Activated CD4-positive, alpha-beta T cell treated with anti-CD3 and anti-CD28 coated beads, Interleukin-2, amount 10 ng/mL, durations not matched to agents 7 days and 5 days (primary cell): ENCODE measurements at regions not wholly inside any gene's neighbourhood (a gene's known extent, or its start where the extent isn't known, plus 50 kb on each side); places are given as distances from the start of the nearest gene placed in this dataset.

ENCODE experiments used
- CTCF ChIA-PET: fragments of 350-600 bp; sonication (Branson Sonifier 250); formaldehyde crosslinking; loops from one replicate; lab custom pipeline; 2021; ENCODE audit warnings: antibody characterized with exemption; lab: Charles Lee
- POLR2A ChIA-PET: fragments of 350-600 bp; sonication (Branson Sonifier 250); formaldehyde crosslinking; loops from one replicate; lab custom pipeline; 2021; ENCODE audit warnings: antibody characterized with exemption; lab: Charles Lee
- DNase-seq: peaks from one replicate; pipeline ENCODE4 v3.0.0-alpha.2; 2020
- H3K27ac Mint-ChIP-seq: one replicate; pipeline ENCODE4 v1.8.0; 2021; ENCODE audit warnings: mild to moderate bottlenecking, moderate library complexity, mixed read lengths
- H3K27me3 Mint-ChIP-seq: one replicate; pipeline ENCODE4 v1.8.0; 2021; ENCODE audit warnings: mixed read lengths
- H3K36me3 Mint-ChIP-seq: one replicate; pipeline ENCODE4 v1.8.0; 2021; ENCODE audit warnings: low read depth, mixed read lengths
- H3K4me1 Mint-ChIP-seq: one replicate; pipeline ENCODE4 v1.8.0; 2021; ENCODE audit warnings: mixed read lengths
- H3K4me3 Mint-ChIP-seq: one replicate; pipeline ENCODE4 v1.8.0; 2021; ENCODE audit warnings: mild to moderate bottlenecking, moderate library complexity, mixed read lengths
- H3K9me3 Mint-ChIP-seq: one replicate; pipeline ENCODE4 v1.8.0; 2021; ENCODE audit warnings: mixed read lengths

DNA sequence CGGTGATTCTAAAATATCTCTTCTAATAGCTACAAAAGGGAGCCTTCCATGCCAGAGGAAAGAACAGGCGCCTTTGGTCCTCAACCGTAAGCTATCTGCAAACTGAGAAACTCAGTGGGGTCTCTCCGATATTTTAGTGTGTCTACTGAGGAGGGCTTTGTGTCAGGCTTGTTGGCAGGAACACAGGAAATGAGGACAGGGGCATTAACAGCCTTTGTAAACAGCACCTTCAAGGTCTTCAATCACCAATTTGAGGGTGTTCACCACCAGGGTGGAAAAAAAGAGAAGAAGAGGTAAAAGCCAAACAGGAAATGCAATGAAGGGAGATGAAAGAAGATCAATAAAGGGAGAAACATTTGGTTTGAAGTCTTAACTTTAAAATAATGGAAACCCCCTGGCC lies 580.1 kb upstream of the SALL1 start:
- CTCF ChIA-PET: no interaction called here
- Mint-ChIP-seq H3K9me3 (peaks cover 2% of the 10 kb centered on the region), H3K4me1 (no peaks in the 10 kb centered on the region), H3K36me3 (no peaks in the 10 kb centered on the region), H3K27ac (no peak overlapping the region), H3K27me3 (no peaks in the 10 kb centered on the region), H3K4me3 (no peak overlapping the region)
- no peak for DNase-seq
- POLR2A ChIA-PET: no interaction called here

DNA sequence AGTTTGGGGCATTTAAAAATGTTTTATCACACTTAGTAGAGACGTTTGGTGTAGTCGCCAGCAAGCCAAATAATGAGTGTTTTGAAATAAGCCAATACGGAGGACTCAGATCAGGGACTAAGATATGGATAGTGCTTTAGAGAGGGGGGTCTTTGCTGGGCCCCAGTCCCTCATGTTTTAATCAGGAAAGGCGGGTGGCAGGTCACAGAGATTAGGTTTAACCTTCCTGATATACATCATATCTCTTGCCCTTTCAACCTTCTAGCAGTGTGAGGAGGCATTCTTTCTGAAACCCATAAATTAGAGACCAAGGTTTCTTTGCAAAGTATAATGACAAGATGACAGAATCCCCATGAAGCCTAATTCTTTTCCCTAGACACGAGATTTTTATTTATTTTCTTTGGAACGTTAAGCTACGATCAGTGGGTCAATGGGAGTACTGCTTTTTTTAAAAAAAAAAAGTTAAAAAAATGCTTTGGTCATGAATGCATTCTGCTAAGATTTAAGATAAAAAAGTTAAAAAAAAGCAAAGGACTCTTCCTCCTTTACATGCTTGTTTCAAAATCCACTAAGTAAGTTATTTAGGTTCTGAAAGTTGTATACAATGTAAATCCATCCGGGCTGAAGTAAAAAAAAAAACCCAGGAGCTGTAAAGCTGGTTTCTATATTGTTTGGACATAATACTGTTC lies 572.1 kb upstream of the SALL1 start:
- no peaks in the 10 kb centered on the region for H3K36me3 Mint-ChIP-seq
- peaks cover 3% of the 10 kb centered on the region for H3K9me3 Mint-ChIP-seq
- no peaks in the 10 kb centered on the region for H3K4me1 Mint-ChIP-seq
- H3K27ac Mint-ChIP-seq: no peak overlapping the region
- DNase-seq: no peak
- H3K27me3 Mint-ChIP-seq: no peaks in the 10 kb centered on the region
- POLR2A ChIA-PET: no interaction called here
- no peak overlapping the region for H3K4me3 Mint-ChIP-seq
- CTCF ChIA-PET: no interaction called here

DNA sequence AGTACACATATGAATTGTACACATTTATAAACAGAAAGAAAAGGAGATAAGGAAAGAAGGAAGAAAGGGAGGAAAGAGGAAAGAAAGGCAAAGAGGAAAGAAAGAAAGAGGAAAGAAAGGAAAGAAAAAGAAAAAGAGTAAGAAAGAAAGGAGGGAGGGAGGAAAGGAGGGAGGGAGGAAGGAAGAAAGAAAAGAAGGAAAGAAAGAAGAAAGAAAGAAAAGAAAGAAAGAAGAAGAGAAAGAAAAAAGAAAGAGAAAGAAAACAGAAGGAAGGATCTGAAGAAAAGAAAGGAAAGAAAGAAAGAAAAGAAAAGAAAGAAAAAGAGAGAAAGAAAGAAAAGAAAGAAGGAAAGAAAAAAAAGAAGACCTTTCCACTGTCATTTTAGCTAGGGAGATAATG lies 571.4 kb upstream of the SALL1 start:
- no peaks in the 10 kb centered on the region for H3K36me3 Mint-ChIP-seq
- no peaks in the 10 kb centered on the region for H3K4me1 Mint-ChIP-seq
- ChIA-PET POLR2A (no interaction called here), CTCF (no interaction called here)
- H3K27me3 Mint-ChIP-seq: no peaks in the 10 kb centered on the region
- H3K27ac Mint-ChIP-seq: no peak overlapping the region
- H3K4me3 Mint-ChIP-seq: no peak overlapping the region
- peaks cover 3% of the 10 kb centered on the region for H3K9me3 Mint-ChIP-seq
- no peak for DNase-seq

DNA sequence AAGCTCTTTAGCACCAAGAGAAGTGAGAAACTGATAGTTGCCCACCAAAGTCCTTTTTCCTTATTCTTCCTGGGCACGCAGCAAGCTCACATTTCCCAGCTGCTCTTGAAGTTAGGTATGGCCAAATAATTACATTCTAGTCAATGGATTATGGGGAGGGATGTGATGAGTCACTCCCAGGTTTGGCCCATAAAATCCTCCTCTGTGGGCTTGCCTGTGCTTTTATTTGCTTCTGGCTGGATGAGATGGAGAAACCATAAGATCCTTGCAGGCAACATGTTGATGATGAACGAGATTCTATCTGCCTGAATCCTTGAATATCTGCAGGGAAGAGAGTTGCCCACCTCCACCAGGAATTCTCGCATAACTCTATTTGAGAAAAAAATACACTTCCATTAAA lies 568.3 kb upstream of the SALL1 start:
- H3K4me1 Mint-ChIP-seq: no peaks in the 10 kb centered on the region
- H3K36me3 Mint-ChIP-seq: no peaks in the 10 kb centered on the region
- ChIA-PET POLR2A (no interaction called here), CTCF (interaction anchor here (1.3 kb wide), 1 partner anchor 9 kb away, joined by 4 read pairs; no protein-coding TSS in a partner anchor)
- DNase-seq: no peak
- H3K4me3 Mint-ChIP-seq: no peak overlapping the region
- H3K27ac Mint-ChIP-seq: no peak overlapping the region
- H3K27me3 Mint-ChIP-seq: no peaks in the 10 kb centered on the region
- no peaks in the 10 kb centered on the region for H3K9me3 Mint-ChIP-seq

DNA sequence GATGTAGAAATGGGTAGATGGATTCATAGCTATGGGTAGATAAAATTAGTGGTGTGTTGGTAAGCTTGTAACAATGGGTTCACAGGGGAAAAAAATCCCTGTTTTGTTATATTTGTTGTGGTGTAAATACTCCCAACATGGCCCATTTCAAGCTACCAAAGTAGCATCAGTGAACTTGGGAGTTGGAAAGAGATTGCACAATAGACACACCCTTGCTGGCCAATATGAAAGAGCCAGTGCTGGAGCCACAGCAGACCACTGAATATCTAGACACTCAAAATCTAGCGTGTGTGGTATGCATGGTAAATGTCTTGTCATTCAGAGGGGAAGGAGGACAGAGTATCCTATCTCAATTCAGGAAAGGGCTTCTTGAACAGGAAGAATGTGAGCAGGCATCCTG lies 565.1 kb upstream of the SALL1 start:
- Mint-ChIP-seq H3K4me1 (no peaks in the 10 kb centered on the region), H3K27ac (no peak overlapping the region), H3K4me3 (no peak overlapping the region), H3K36me3 (no peaks in the 10 kb centered on the region), H3K9me3 (peaks cover 5% of the 10 kb centered on the region), H3K27me3 (no peaks in the 10 kb centered on the region)
- no peak for DNase-seq
- ChIA-PET CTCF (no interaction called here), POLR2A (interaction anchor here (0.6 kb wide), 1 partner anchor 1745 kb away, joined by 3 read pairs; no protein-coding TSS in a partner anchor)

DNA sequence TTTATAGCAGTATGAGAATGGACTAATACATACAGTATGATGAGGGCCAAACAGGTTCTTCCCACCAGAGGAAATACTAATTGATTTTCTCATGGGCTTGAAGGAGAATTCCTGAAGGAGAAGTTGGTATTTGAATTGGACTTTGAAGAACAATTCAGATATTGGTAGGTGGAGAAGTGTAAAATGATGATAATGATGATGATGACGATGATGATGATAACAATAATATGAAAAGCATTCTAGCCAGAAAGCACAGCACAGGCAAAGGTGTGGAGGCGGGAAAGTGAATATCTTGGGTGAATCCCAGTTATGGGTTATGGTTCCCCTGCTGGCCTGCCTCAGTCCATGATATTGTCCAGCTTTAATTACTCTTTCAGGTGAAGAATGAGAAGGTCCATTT lies 562.4 kb upstream of the SALL1 start:
- no peak overlapping the region for H3K27ac Mint-ChIP-seq
- no peaks in the 10 kb centered on the region for H3K4me1 Mint-ChIP-seq
- CTCF ChIA-PET: no interaction called here
- POLR2A ChIA-PET: no interaction called here
- H3K4me3 Mint-ChIP-seq: no peak overlapping the region
- H3K27me3 Mint-ChIP-seq: no peaks in the 10 kb centered on the region
- no peak for DNase-seq
- H3K36me3 Mint-ChIP-seq: no peaks in the 10 kb centered on the region
- peaks cover 5% of the 10 kb centered on the region for H3K9me3 Mint-ChIP-seq

DNA sequence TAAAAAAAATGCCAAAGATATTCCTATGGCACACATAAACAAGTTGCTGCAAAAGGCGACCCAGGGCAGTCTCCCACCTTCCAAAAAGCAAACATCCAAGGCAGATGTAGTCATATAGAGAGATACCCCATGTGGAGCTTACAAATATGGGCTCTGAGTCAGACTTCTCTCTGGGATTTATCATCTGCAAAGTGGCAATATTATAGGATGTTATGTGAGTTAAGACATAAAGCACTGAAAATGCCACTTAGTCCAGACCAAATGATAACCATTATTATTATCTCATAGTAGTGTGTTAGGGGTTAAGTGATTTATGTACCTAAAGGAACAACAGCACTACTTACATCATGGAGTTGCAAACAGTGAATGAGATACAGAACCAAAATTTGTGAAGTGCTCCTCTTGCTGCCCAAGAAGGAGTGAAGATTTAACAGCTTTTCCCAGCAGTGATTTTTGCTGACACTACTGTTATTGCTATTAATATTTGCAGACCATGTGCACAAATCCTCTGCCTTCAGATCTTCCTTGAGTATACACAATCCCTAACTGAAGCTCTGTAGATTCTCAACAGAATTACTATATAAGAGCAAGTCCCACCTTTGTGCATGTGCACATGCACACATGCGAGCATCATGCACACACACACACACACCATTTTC lies 560.0 kb upstream of the SALL1 start:
- H3K27me3 Mint-ChIP-seq: no peaks in the 10 kb centered on the region
- H3K4me3 Mint-ChIP-seq: no peak overlapping the region
- DNase-seq: no peak
- H3K36me3 Mint-ChIP-seq: no peaks in the 10 kb centered on the region
- ChIA-PET POLR2A (no interaction called here), CTCF (interaction anchor here (1.4 kb wide), 1 partner anchor 9 kb away, joined by 4 read pairs; no protein-coding TSS in a partner anchor)
- peaks cover 8% of the 10 kb centered on the region for H3K9me3 Mint-ChIP-seq
- no peaks in the 10 kb centered on the region for H3K4me1 Mint-ChIP-seq
- H3K27ac Mint-ChIP-seq: no peak overlapping the region

DNA sequence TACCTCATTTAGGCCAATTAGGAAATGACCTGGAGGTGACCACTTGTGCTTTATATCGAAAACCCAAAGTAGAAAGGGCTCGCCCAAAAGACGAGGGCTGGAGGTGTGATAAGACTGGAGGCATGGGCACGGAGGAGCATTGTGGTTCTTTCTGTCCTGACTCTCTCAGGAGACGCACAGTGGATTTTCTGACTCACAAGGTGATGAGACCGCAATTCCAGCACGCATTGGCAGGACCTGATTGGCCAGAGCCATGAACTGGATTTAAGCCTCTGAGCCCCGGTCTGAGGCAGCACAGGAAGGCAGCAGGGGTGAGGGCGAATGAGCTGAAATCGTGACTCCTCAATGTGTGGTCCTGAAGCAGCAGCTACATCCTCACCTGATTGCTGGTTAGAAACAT lies 559.1 kb upstream of the SALL1 start:
- Mint-ChIP-seq H3K4me3 (no peak overlapping the region), H3K27ac (no peak overlapping the region), H3K9me3 (peaks cover 8% of the 10 kb centered on the region), H3K4me1 (no peaks in the 10 kb centered on the region), H3K27me3 (no peaks in the 10 kb centered on the region), H3K36me3 (no peaks in the 10 kb centered on the region)
- ChIA-PET CTCF (interaction anchor here (1.4 kb wide), 1 partner anchor 10 kb away, joined by 4 read pairs; no protein-coding TSS in a partner anchor), POLR2A (no interaction called here)
- no peak for DNase-seq

DNA sequence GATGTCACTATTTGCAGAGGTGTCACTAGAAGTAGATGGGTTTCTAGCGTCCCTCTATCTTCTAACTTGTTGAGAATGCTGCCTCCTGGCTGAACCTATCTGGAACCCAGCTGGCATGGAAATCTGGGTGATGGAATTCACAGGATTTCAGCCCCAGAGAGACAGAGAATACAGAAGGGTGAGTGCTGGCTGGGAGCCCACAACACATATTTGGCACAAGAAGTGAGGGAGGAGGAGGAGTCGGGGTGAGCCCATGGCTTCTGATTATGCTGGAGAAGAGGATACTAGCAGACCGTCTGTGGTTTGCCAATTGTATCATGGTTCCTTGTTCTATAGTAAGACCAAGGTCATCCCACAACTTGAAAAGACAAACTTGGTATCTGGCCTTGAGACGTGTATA lies 557.8 kb upstream of the SALL1 start:
- no peak overlapping the region for H3K4me3 Mint-ChIP-seq
- CTCF ChIA-PET: no interaction called here
- H3K4me1 Mint-ChIP-seq: no peaks in the 10 kb centered on the region
- H3K27ac Mint-ChIP-seq: no peak overlapping the region
- POLR2A ChIA-PET: no interaction called here
- H3K9me3 Mint-ChIP-seq: peaks cover 14% of the 10 kb centered on the region
- no peak for DNase-seq
- no peaks in the 10 kb centered on the region for H3K27me3 Mint-ChIP-seq
- no peaks in the 10 kb centered on the region for H3K36me3 Mint-ChIP-seq

DNA sequence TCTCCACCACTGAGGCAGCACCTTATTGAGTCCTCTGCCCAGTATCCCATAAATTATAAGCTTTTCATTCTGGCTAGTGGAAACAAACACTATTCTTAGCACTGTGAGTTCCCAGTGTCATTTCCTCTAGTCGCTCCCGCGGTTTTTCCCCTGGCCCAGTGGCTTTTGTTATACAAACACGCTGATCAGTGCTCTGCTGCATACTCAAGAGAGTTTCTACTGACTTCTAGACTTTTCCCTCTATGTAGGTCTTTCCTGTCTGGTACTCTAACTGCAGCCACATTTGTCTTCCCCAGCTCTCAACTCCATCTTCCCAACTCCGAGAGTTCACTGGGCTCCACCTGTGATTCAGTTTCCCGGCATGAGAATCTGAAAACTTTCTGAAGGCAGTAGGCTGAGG lies 556.6 kb upstream of the SALL1 start:
- CTCF ChIA-PET: no interaction called here
- H3K36me3 Mint-ChIP-seq: no peaks in the 10 kb centered on the region
- no peak overlapping the region for H3K27ac Mint-ChIP-seq

DNA sequence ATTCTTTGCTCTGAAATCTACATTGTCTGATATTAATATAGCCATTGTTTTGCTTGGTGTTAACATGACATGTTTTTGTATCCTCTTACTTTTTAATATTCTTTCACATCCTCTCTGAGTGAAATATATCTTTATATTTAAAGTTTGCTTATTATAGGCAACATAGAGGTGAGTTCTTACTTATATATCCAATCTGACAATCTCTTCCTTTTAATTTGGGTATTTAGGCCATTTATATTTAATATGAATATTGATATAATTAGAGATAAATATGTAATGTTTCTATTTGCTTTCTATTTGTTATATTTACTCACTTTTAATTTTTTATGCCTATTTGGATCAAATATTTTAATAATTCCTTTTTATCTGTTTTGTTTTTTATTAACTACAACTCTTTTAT lies 554.1 kb upstream of the SALL1 start:
- Mint-ChIP-seq H3K4me3 (no peak overlapping the region), H3K9me3 (peaks cover 14% of the 10 kb centered on the region), H3K27me3 (no peaks in the 10 kb centered on the region), H3K36me3 (no peaks in the 10 kb centered on the region), H3K4me1 (no peaks in the 10 kb centered on the region), H3K27ac (no peak overlapping the region)
- ChIA-PET CTCF (no interaction called here), POLR2A (no interaction called here)
- DNase-seq: no peak

More for the DNA sequence above, 556.6 kb upstream of the SALL1 start:
- POLR2A ChIA-PET: no interaction called here
- H3K27me3 Mint-ChIP-seq: no peaks in the 10 kb centered on the region
- no peaks in the 10 kb centered on the region for H3K4me1 Mint-ChIP-seq
- no peak for DNase-seq
- no peak overlapping the region for H3K4me3 Mint-ChIP-seq
- peaks cover 14% of the 10 kb centered on the region for H3K9me3 Mint-ChIP-seq

DNA sequence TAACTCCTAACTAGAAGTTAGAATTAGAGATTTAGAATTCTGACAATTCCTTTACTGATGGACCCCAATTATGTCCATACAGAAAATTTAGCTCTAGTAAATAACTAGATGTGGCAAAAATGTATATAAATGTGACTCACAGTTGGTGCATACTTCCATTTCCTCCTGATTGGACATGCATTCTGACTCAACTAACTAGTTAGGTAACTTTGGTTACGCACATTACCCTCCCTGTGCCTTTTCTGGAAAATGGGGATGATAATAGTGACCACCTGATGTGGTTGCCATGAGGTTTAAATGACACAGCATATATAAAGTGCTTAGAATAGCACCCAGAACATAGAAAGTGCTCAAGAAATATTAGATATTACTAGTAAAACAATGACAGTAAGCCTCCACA lies 550.0 kb upstream of the SALL1 start:
- POLR2A ChIA-PET: no interaction called here
- CTCF ChIA-PET: no interaction called here
- Mint-ChIP-seq H3K27ac (no peak overlapping the region), H3K9me3 (peaks cover 10% of the 10 kb centered on the region), H3K36me3 (no peaks in the 10 kb centered on the region), H3K4me1 (no peaks in the 10 kb centered on the region), H3K4me3 (no peak overlapping the region), H3K27me3 (no peaks in the 10 kb centered on the region)
- no peak for DNase-seq

DNA sequence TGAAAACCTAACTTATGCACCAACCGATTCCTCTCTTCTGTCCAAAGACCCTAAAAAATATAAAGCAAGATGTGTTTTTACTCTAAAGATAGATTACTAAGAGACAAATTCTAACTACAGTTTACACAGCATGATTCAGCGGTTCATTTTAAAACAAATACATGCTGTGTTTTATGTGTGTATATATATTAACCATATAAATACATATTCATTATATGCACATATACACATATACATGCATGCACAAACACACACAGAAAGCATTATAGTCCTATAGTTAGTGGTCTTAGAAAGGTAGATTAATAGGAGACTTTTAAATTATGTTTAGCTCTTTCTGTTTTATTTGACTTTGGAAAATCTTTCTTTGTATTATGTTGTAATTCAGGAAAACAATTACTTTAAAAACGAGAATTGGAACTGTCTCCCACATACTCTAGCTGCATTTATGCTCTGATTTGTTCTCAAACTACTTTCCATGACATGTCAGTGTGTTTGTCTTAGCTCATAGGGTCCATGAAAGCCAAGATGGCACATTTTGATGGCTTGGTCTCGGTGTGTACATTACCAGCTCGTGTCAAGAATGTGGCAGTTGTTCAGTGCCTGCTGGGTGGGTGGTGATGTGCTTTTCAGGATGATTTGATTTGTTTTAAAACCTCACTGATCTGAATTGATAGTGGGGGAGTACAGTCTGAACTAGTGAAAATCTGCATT lies 548.8 kb upstream of the SALL1 start:
- H3K9me3 Mint-ChIP-seq: peaks cover 8% of the 10 kb centered on the region
- ChIA-PET POLR2A (no interaction called here), CTCF (interaction anchor here (1.1 kb wide), 1 partner anchor 23 kb away, joined by 3 read pairs; no protein-coding TSS in a partner anchor)
- H3K4me3 Mint-ChIP-seq: no peak overlapping the region
- H3K36me3 Mint-ChIP-seq: no peaks in the 10 kb centered on the region
- no peak overlapping the region for H3K27ac Mint-ChIP-seq
- no peak for DNase-seq
- no peaks in the 10 kb centered on the region for H3K4me1 Mint-ChIP-seq
- H3K27me3 Mint-ChIP-seq: no peaks in the 10 kb centered on the region
